GM13977 (cell line): ENCODE measurements at regions not wholly inside any gene's neighbourhood (a gene's known extent, or its start where the extent isn't known, plus 50 kb on each side); places are given as distances from the start of the nearest gene placed in this dataset.
"Not testable (repeated sequence)": the region's sequence is repeated elsewhere in the genome, so short reads cannot be mapped to it uniquely, and the experiment has no call there.

Source experiments
- DNase-seq: peaks from one replicate; pipeline ENCODE4 v3.0.0; 2012; ENCODE audit warnings: low spot score
- CTCF ChIP-seq: IDR thresholded peaks from 2 replicates; pipeline ENCODE4 v1.5.1; 2012; ENCODE audit warnings: mild to moderate bottlenecking, control low read depth; ENCODE audit not compliant: insufficient read depth; ENCODE audit errors: extremely low read depth, missing control alignments
- in situ Hi-C: fragments of 300-500 bp; cut with MboI; formaldehyde crosslinking; loops from one replicate; pipeline ENCODE4 v1.12.0; 2022; ENCODE audit warnings: low sequenced_read_pairs, low pct_unique_long_range_greater_than_20kb, mixed read lengths, inconsistent platforms; ENCODE audit not compliant: unreplicated experiment

- no peak for DNase-seq
- TF ChIP-seq CTCF: no peak
- in situ Hi-C loops: no loop called here
Measured at GRCh38 chr4:91851456-91851855, 452.3 kb upstream of the GRID2 start.

- in situ Hi-C loops: no loop called here
Measured at GRCh38 chr4:91887926-91888325, 415.8 kb upstream of the GRID2 start.

GRCh38 chr4:91891217-91891616, 412.5 kb upstream of the GRID2 start:
- in situ Hi-C loops, DNase-seq: not testable (repeated sequence)

More at GRCh38 chr4:91887926-91888325, 415.8 kb upstream of the GRID2 start:
- TF ChIP-seq CTCF: no peak
- no peak for DNase-seq

GRCh38 chr4:91894006-91894405, 409.8 kb upstream of the GRID2 start:
- in situ Hi-C loops: no loop called here
- no peak for TF ChIP-seq CTCF
- DNase-seq: no peak

GRCh38 chr4:91904556-91904955, 399.2 kb upstream of the GRID2 start:
- in situ Hi-C loops: no loop called here
- no peak for DNase-seq
- TF ChIP-seq CTCF: no peak

GRCh38 chr4:91909963-91910362, 393.8 kb upstream of the GRID2 start:
- no peak for TF ChIP-seq CTCF
- in situ Hi-C loops: no loop called here
- DNase-seq: no peak

GRCh38 chr4:91914176-91914804, 389.5 kb upstream of the GRID2 start:
- DNase-seq: no peak
- no peak for TF ChIP-seq CTCF
- in situ Hi-C loops: no loop called here
